BLaER1 (cell line): ENCODE measurements at regions not wholly inside any gene's neighbourhood (a gene's known extent, or its start where the extent isn't known, plus 50 kb on each side); places are given as distances from the start of the nearest gene placed in this dataset.

ENCODE experiments used
- H3K27ac ChIP-seq: shearing (Covaris generic); formaldehyde crosslinking; 2 replicates; pipeline ENCODE4 v1.8.1; 2022
- H3K27me3 ChIP-seq: shearing (Covaris generic); formaldehyde crosslinking; 2 replicates; pipeline ENCODE4 v1.8.1; 2022
- H3K36me3 ChIP-seq: shearing (Covaris generic); formaldehyde crosslinking; 2 replicates; pipeline ENCODE4 v1.8.1; 2022
- H3K4me1 ChIP-seq: shearing (Covaris generic); formaldehyde crosslinking; 2 replicates; pipeline ENCODE4 v1.8.1; 2022
- H3K4me2 ChIP-seq: shearing (Covaris generic); formaldehyde crosslinking; 2 replicates; pipeline ENCODE4 v1.8.1; 2022
- H3K4me3 ChIP-seq: shearing (Covaris generic); formaldehyde crosslinking; 2 replicates; pipeline ENCODE4 v1.8.1; 2022
- H3K9ac ChIP-seq: shearing (Covaris generic); formaldehyde crosslinking; 2 replicates; pipeline ENCODE4 v1.8.1; 2022
- H3K9me3 ChIP-seq: shearing (Covaris generic); formaldehyde crosslinking; 2 replicates; pipeline ENCODE4 v1.8.1; 2022
- H4K20me1 ChIP-seq: shearing (Covaris generic); formaldehyde crosslinking; 2 replicates; pipeline ENCODE4 v1.8.1; 2022
- Cebpa-rat ChIP-seq: shearing (Covaris generic); IDR thresholded peaks from 2 replicates; pipeline ENCODE4 v1.8.1; 2022

- Histone ChIP-seq H3K27ac (no peak overlapping the region), H3K4me3 (no peak overlapping the region), H3K9ac (no peak overlapping the region), H3K36me3 (no peaks in the 10 kb centered on the region), H3K9me3 (peaks cover 6% of the 10 kb centered on the region; the same call in 1 of the 2 replicates), H3K4me2 (no peak overlapping the region), H4K20me1 (no peaks in the 10 kb centered on the region), H3K27me3 (no peaks in the 10 kb centered on the region), H3K4me1 (no peaks in the 10 kb centered on the region)
- no peak for TF ChIP-seq Cebpa-rat
Measured at GRCh38 chr3:170723241-170723640, 137.4 kb upstream of the SLC7A14 start.

DNA sequence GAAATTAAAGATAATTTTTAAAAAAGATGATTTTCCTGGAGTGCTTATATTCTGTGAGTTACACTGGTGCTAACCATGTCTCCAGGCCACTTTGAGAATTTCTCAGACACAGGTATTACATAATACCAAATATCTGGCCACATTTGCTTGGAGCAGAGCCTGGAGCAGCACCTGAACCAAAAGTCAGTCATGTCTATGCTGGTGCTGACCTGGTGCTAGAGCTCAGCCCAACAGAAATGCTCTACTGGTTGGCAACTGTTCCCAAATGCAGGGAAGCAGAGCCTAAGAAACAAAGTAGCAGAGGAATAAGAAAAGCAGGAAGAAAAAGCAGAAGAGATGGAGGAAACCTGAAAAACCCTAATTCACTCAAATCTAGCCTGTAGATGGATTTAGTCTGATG, 135.7 kb upstream of the SLC7A14 start:
- Histone ChIP-seq H3K27me3 (no peaks in the 10 kb centered on the region), H3K9ac (no peak overlapping the region), H3K4me3 (no peak overlapping the region), H3K36me3 (no peaks in the 10 kb centered on the region), H3K4me1 (no peaks in the 10 kb centered on the region), H3K9me3 (peaks cover 6% of the 10 kb centered on the region; the same call in 1 of the 2 replicates), H4K20me1 (no peaks in the 10 kb centered on the region), H3K27ac (no peak overlapping the region), H3K4me2 (no peak overlapping the region)
- no peak for TF ChIP-seq Cebpa-rat

DNA sequence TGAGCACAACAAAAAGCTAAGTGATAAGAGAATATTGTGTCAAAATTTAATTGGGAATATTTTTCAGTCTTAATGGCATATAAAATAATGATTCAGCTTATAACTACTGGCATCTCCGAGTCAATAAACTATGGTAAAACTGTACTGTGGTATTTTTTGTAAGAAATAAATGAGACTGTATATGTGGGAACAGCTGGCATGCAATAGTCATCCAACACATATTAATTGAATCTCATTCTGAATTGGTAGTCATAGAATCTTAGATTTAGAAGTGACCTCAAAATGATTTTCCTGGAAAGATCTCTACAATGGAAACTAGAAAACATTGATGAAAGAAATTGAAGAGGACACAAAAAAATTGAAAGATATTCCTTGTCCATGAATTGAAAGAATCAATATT, 133.4 kb upstream of the SLC7A14 start:
- no peaks in the 10 kb centered on the region for H3K4me1 ChIP-seq
- no peak for TF ChIP-seq Cebpa-rat

DNA sequence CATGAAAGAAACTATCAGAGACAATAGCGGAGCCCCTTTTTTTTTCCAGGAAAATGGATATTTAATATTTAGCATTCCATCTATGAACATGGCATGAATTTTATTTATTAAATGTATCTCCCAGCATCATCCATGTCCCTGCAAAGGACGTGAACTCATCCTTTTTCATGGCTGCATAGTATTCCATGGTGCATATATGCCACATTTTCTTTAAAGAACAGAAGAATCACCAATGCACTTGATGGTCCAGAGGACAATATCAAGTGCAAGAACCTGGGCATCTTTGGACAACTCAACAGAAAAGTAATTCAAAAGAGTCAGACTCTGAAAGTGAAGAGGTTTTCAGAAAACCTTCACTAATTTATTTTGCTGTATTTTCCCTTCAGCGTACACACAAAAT, 133.0 kb upstream of the SLC7A14 start:
- Histone ChIP-seq H3K4me2 (no peak overlapping the region), H3K27me3 (no peaks in the 10 kb centered on the region), H3K4me3 (no peak overlapping the region), H3K9ac (no peak overlapping the region), H3K4me1 (no peaks in the 10 kb centered on the region), H3K36me3 (no peaks in the 10 kb centered on the region), H4K20me1 (no peaks in the 10 kb centered on the region), H3K9me3 (peaks cover 6% of the 10 kb centered on the region; the same call in 1 of the 2 replicates), H3K27ac (no peak overlapping the region)
- no peak for TF ChIP-seq Cebpa-rat

More for the DNA sequence above, 133.4 kb upstream of the SLC7A14 start:
- H3K9me3 ChIP-seq: peaks cover 6% of the 10 kb centered on the region; the same call in 1 of the 2 replicates
- H3K36me3 ChIP-seq: no peaks in the 10 kb centered on the region
- H4K20me1 ChIP-seq: no peaks in the 10 kb centered on the region
- no peak overlapping the region for H3K9ac ChIP-seq
- no peaks in the 10 kb centered on the region for H3K27me3 ChIP-seq
- H3K4me2 ChIP-seq: no peak overlapping the region
- H3K4me3 ChIP-seq: no peak overlapping the region
- no peak overlapping the region for H3K27ac ChIP-seq

DNA sequence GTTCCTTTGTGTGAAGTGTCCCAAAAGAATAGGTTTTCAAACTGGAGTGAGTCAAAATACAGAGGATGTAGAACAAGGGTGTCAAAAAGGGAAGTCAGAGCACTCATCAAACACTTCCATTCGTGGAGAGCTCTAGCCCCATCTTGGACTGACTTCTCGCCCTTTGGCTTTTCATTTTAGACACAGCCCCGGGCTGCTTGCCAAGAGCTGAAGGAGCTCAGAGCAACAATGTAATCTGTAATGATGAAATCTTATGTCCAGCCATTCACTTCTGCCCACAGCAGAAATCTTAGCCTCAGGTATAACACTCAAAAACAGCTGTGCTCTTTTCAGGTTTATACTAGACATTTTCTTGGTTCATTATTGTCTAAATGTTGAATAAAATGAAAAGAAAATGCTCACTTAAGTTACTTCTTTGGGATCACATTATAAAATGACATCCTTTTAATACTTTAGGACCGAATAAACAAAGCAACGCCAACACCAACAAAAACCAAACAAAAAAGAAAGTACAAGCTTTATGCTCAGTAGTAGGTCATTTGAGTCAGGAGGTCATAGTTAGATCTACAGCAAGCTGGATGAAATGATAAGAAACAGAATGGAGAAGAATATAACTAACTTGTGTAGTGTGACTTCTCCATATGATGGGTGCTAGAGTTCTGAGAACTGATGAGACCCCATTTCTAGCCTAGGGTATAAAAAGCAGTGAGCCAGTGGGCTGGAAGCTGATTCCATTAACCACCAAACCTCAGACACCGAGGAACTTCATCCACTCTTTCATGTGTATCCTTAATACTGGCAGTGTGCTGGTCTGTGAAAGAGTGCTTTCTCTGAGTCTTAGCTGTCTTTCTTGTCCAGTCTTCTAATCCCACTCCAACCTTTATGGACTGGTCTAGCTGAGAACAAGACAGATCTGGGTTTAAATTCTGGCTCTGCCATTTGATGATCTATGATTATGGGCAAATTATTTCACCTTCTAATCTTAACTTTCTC, 131.8 kb upstream of the SLC7A14 start:
- H3K9me3 ChIP-seq: peaks cover 6% of the 10 kb centered on the region; the same call in 1 of the 2 replicates
- no peak overlapping the region for H3K4me3 ChIP-seq
- no peak overlapping the region for H3K27ac ChIP-seq
- H3K9ac ChIP-seq: no peak overlapping the region
- no peaks in the 10 kb centered on the region for H4K20me1 ChIP-seq
- no peaks in the 10 kb centered on the region for H3K4me1 ChIP-seq
- no peaks in the 10 kb centered on the region for H3K36me3 ChIP-seq
- H3K27me3 ChIP-seq: no peaks in the 10 kb centered on the region
- TF ChIP-seq Cebpa-rat: no peak
- H3K4me2 ChIP-seq: no peak overlapping the region

GRCh38 chr3:170716172-170716805, 130.4 kb upstream of the SLC7A14 start:
- Histone ChIP-seq H3K4me1 (no peaks in the 10 kb centered on the region), H3K27ac (no peak overlapping the region), H3K36me3 (no peaks in the 10 kb centered on the region), H3K4me2 (no peak overlapping the region), H3K4me3 (no peak overlapping the region), H3K9ac (no peak overlapping the region), H3K9me3 (peaks cover 8% of the 10 kb centered on the region), H4K20me1 (no peaks in the 10 kb centered on the region), H3K27me3 (no peaks in the 10 kb centered on the region)
- no peak for TF ChIP-seq Cebpa-rat

DNA sequence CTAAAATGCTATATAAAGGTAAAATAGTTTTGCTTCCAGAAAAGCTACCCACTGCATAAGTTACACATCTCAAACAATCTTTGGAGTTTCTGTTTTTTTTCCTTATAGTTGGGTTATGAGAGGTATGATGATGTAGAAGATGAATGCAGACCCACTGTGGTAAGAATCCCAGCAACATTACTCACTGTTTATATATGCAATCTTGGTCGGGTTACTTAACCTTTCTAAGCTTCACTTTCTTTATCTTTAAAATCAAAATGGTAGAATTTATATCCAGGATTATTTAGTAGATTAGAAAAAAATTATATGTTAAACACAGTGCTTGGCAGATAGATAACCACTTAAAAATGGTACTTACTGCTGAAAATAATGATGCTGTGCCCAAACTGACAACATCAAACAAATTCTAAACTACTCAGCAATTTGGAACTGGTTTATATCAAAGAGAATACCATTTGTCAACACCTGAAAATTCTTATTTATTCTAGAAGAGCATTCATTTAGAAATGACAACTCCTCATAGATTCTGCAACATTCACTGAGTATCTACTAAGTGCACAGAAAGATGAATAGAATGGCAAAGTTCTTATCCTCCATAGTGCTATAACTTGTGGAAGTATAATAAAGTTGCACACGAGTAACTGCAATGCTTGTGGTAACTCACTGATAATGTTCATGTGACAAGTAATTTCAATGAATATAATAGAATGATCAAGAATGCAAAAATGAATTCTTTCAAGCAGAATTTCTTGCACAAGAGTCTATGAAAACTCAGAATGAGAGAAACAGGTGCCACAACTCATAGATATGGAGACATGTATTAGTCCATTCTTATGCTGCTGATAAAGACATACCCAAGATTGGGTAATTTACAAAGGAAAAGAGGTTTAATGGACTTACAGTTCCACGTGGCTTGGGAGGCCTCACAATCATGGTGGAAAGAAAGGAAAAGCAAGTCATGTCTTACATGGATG, 129.0 kb upstream of the SLC7A14 start:
- TF ChIP-seq Cebpa-rat: no peak
- Histone ChIP-seq H3K27ac (no peak overlapping the region), H3K4me2 (no peak overlapping the region), H3K9me3 (peaks cover 22% of the 10 kb centered on the region), H3K9ac (no peak overlapping the region), H3K27me3 (no peaks in the 10 kb centered on the region), H3K4me1 (no peaks in the 10 kb centered on the region), H4K20me1 (no peaks in the 10 kb centered on the region), H3K4me3 (no peak overlapping the region), H3K36me3 (no peaks in the 10 kb centered on the region)

DNA sequence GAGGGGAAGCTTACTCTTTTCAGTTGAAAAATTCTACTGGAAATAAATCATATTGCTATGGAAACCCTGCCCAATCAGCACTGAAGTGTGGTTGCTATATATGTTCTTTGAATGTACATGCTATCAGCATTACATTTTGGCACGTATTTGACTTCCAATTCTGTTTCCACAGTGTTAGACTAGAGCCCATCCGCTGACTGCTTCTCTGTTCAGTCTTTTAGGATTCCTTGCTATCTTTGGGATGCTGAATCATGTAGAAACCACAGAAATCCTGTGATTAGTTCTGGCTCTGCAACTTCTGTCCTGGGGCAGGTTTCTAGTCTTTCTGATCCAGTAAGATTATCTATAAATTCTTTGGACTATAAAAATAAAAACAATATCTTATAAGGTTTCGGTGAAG, 128.2 kb upstream of the SLC7A14 start:
- Histone ChIP-seq H3K4me3 (no peak overlapping the region), H3K4me2 (no peak overlapping the region), H3K4me1 (no peaks in the 10 kb centered on the region), H3K36me3 (no peaks in the 10 kb centered on the region), H3K27me3 (no peaks in the 10 kb centered on the region), H3K27ac (no peak overlapping the region), H3K9me3 (peaks cover 30% of the 10 kb centered on the region), H3K9ac (no peak overlapping the region), H4K20me1 (no peaks in the 10 kb centered on the region)
- no peak for TF ChIP-seq Cebpa-rat

GRCh38 chr3:170713653-170714052, 127.8 kb upstream of the SLC7A14 start:
- H3K9me3 ChIP-seq: peaks cover 30% of the 10 kb centered on the region
- H3K4me1 ChIP-seq: no peaks in the 10 kb centered on the region
- H3K4me2 ChIP-seq: no peak overlapping the region
- H3K4me3 ChIP-seq: no peak overlapping the region
- no peak for TF ChIP-seq Cebpa-rat
- H3K27me3 ChIP-seq: no peaks in the 10 kb centered on the region
- no peak overlapping the region for H3K9ac ChIP-seq
- H4K20me1 ChIP-seq: no peaks in the 10 kb centered on the region
- H3K27ac ChIP-seq: no peak overlapping the region
- no peaks in the 10 kb centered on the region for H3K36me3 ChIP-seq
